GM12878 (cell line): ENCODE measurements at regions not wholly inside any gene's neighbourhood (a gene's known extent, or its start where the extent isn't known, plus 50 kb on each side); places are given as distances from the start of the nearest gene placed in this dataset.

ENCODE experiments used
- EGR1 ChIP-seq, 2 experiments: IDR thresholded peaks; 1 replicate in 1 of 2; 2 replicates in 1 of 2; pipeline ENCODE4 v1.6.1; 2011 to 2012; ENCODE audit warnings: low read depth in 2 of 2, low read length in 2 of 2, borderline replicate concordance in 1 of 2, mild to moderate bottlenecking in 1 of 2, moderate library complexity in 1 of 2
- HDAC6 ChIP-seq: fragments of 200-600 bp; sonication (generic); IDR thresholded peaks from one replicate; pipeline ENCODE4 v1.8.0; 2017; ENCODE audit warnings: antibody characterized with exemption; ENCODE audit not compliant: unreplicated experiment
- NRF1 ChIP-seq: conservative IDR thresholded peaks from 2 replicates; pipeline ENCODE4 v1.6.1; 2011; ENCODE audit warnings: mild to moderate bottlenecking, low read depth, low read length, improper control_type of control experiment
- ZNF274 ChIP-seq: IDR thresholded peaks from one replicate; pipeline ENCODE4 v1.8.0; 2011; ENCODE audit not compliant: insufficient read length, insufficient read depth
- TF ChIP-seq, protein P1 (sequence below): fragments of 450-650 bp; IDR thresholded peaks from 2 replicates; pipeline ENCODE4 v1.6.1; 2017; ENCODE audit warnings: mild to moderate bottlenecking, moderate library complexity
- TF ChIP-seq, protein P2 (sequence below), 3 experiments: IDR thresholded peaks in 2 of 3; conservative IDR thresholded peaks in 1 of 3; 2 replicates each; pipeline ENCODE4 v1.5.1; 2011; ENCODE audit warnings: low read depth in 3 of 3, low read length in 3 of 3, mild to moderate bottlenecking in 3 of 3, control low read depth in 2 of 3, moderate library complexity in 2 of 3, inconsistent platforms in 1 of 3, mixed read lengths in 1 of 3; ENCODE audit not compliant: control insufficient read depth in 2 of 3, insufficient read depth in 1 of 3; ENCODE audit errors: extremely low read depth in 1 of 3
- TF ChIP-seq, protein P3 (sequence below): IDR thresholded peaks from 2 replicates; pipeline ENCODE4 v1.6.1; 2012; ENCODE audit warnings: low read depth, low read length, improper control_type of control experiment
- TF ChIP-seq, protein P4 (sequence below): IDR thresholded peaks from 2 replicates; pipeline ENCODE4 v1.6.1; 2011; ENCODE audit warnings: low read depth, mild to moderate bottlenecking, low read length, moderate library complexity, borderline replicate concordance; ENCODE audit errors: extremely low read depth

DNA sequence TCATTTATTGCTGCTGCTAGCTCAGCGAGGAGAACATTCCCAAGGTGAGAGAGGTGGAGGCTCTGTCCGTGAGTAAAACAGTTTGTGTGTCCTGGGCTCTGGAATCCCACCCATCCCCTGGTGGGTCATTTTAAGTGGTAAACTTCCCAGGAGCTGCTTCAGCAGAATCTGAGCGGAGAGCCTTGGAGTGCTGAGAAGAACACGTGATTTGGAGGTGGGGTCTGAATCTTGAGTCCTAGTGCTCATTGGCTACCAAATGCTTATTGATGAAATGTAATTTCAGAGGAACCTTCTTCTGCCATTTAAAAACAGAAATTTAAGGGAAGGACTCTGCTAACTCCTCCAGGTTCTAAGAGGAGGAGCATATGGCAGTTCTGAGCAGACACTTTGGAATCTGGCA is 132.4 kb downstream of the CDH26 start:
- TF ChIP-seq HDAC6 (no peak), EGR1 (IDR thresholded peaks at IDR 0.05; ENCODE audit: borderline replicate concordance in 1 of 2, low read depth in 2 of 2, low read length in 2 of 2) (no peak), ZNF274 (no peak), NRF1 (no peak)
- TF ChIP-seq, protein P1, sequence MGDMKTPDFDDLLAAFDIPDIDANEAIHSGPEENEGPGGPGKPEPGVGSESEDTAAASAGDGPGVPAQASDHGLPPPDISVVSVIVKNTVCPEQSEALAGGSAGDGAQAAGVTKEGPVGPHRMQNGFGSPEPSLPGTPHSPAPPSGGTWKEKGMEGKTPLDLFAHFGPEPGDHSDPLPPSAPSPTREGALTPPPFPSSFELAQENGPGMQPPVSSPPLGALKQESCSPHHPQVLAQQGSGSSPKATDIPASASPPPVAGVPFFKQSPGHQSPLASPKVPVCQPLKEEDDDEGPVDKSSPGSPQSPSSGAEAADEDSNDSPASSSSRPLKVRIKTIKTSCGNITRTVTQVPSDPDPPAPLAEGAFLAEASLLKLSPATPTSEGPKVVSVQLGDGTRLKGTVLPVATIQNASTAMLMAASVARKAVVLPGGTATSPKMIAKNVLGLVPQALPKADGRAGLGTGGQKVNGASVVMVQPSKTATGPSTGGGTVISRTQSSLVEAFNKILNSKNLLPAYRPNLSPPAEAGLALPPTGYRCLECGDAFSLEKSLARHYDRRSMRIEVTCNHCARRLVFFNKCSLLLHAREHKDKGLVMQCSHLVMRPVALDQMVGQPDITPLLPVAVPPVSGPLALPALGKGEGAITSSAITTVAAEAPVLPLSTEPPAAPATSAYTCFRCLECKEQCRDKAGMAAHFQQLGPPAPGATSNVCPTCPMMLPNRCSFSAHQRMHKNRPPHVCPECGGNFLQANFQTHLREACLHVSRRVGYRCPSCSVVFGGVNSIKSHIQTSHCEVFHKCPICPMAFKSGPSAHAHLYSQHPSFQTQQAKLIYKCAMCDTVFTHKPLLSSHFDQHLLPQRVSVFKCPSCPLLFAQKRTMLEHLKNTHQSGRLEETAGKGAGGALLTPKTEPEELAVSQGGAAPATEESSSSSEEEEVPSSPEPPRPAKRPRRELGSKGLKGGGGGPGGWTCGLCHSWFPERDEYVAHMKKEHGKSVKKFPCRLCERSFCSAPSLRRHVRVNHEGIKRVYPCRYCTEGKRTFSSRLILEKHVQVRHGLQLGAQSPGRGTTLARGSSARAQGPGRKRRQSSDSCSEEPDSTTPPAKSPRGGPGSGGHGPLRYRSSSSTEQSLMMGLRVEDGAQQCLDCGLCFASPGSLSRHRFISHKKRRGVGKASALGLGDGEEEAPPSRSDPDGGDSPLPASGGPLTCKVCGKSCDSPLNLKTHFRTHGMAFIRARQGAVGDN: no peak
- TF ChIP-seq, protein P2, sequence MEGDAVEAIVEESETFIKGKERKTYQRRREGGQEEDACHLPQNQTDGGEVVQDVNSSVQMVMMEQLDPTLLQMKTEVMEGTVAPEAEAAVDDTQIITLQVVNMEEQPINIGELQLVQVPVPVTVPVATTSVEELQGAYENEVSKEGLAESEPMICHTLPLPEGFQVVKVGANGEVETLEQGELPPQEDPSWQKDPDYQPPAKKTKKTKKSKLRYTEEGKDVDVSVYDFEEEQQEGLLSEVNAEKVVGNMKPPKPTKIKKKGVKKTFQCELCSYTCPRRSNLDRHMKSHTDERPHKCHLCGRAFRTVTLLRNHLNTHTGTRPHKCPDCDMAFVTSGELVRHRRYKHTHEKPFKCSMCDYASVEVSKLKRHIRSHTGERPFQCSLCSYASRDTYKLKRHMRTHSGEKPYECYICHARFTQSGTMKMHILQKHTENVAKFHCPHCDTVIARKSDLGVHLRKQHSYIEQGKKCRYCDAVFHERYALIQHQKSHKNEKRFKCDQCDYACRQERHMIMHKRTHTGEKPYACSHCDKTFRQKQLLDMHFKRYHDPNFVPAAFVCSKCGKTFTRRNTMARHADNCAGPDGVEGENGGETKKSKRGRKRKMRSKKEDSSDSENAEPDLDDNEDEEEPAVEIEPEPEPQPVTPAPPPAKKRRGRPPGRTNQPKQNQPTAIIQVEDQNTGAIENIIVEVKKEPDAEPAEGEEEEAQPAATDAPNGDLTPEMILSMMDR (IDR thresholded peaks at IDR 0.05 in 2 of 3, conservative IDR thresholded peaks at IDR 0.05 in 1 of 3; ENCODE audit: control insufficient read depth in 2 of 3, extremely low read depth in 1 of 3, insufficient read depth in 1 of 3, low read depth in 3 of 3, low read length in 3 of 3): no peak
- TF ChIP-seq, protein P3, sequence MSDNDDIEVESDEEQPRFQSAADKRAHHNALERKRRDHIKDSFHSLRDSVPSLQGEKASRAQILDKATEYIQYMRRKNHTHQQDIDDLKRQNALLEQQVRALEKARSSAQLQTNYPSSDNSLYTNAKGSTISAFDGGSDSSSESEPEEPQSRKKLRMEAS: no peak
- TF ChIP-seq, protein P4, sequence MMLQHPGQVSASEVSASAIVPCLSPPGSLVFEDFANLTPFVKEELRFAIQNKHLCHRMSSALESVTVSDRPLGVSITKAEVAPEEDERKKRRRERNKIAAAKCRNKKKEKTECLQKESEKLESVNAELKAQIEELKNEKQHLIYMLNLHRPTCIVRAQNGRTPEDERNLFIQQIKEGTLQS: no peak
